A172 (cell line): ENCODE measurements at regions not wholly inside any gene's neighbourhood (a gene's known extent, or its start where the extent isn't known, plus 50 kb on each side); places are given as distances from the start of the nearest gene placed in this dataset.

Experiments used
- DNase-seq: peaks from one replicate; pipeline ENCODE4 v3.0.0-alpha.2; 2015; ENCODE audit warnings: low spot score

- no peak for DNase-seq
Observed at GRCh38 chr3:31379598-31379997, 153.1 kb upstream of the STT3B start.

- DNase-seq, result no peak
Observed at GRCh38 chr3:31382856-31383255, 149.9 kb upstream of the STT3B start.

GRCh38 chr3:31384117-31384516 lies 148.6 kb upstream of the STT3B start:
- DNase-seq, result no peak

DNA sequence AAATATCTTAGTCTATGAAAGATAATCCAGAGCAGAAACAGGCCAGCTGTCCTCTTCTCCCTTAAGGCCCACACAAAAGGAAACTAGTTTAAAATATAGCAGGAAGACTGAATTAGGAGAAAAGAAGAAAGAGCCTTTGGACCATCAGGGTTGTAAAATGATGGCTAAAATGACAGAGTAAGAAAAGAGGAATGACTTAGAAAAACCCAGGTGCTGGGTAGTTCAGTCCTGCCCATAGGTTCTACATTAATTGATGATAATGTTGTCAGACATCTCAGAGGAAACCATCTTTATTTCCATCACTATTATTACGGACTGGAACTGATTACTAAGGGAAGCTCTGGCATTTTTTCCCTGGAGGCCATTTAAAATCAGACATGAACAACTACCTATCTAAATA lies 142.8 kb upstream of the STT3B start:
- no peak for DNase-seq

GRCh38 chr3:31390466-31390865 lies 142.3 kb upstream of the STT3B start:
- DNase-seq, result no peak

- no peak for DNase-seq
Observed at GRCh38 chr3:31391150-31391549, 141.6 kb upstream of the STT3B start.

DNA sequence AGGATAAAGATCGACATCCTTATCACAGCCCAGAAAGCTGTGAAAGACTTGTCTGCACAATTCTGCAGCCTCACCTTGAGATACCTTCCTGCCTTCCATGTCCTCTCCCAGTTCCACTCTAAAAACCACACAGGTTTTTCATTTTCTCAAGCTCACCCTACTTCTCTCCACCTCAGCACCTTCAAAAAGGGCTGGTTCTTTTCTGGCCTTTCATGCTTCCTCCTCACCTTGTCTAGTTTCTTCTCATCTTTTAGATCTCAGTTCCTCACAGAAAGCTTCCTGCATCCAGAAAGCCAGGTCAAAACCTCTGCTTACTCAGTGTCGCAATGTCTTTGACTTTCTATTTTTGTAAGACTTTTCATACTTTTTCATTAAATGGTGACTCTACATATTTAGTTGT lies 140.2 kb upstream of the STT3B start:
- no peak for DNase-seq

DNA sequence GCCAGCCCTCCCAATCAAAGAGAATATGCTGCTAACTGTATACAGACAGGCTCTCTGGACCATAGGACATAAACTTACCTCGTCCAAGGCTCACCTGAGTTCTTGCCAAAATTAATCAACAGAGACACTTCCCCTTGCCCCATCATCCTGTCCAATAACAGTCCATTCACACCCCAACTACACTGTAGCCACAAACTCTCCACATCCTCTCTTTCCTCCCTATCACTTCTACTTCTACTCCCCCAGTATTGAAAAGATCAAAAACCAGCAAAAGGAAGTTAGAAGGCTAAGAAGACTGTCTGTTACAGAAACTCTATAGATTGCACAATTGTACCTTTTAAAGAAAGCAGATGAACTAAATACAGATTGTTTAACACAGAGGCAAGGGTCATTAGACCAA lies 133.5 kb upstream of the STT3B start:
- DNase-seq, result no peak

- no peak for DNase-seq
Observed at GRCh38 chr3:31402117-31402516, 130.6 kb upstream of the STT3B start.

GRCh38 chr3:31403197-31403596 lies 129.5 kb upstream of the STT3B start:
- no peak for DNase-seq

GRCh38 chr3:31404871-31405270 lies 127.9 kb upstream of the STT3B start:
- DNase-seq, result no peak

- DNase-seq, result no peak
Observed at GRCh38 chr3:31405515-31405914, 127.2 kb upstream of the STT3B start.

DNA sequence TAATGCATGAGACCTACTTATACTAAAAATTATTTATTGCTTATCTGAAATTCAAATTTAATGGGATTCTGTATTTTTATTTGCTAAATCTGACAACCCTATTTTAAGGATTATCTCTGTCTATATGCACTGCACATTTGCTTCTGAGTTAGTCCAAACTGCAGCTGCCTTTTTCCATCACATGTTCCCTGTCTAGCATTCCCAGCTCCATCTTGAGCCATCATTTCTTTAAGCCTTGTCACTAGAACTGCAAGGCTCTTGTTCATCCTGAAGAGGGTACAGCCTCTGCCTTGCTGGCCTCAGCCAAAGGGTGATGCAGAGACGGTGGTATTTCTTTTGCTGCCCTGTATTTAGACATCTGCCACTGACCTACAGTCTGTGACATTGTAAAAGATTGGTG lies 125.8 kb upstream of the STT3B start:
- DNase-seq, result no peak

GRCh38 chr3:31407665-31408064 lies 125.1 kb upstream of the STT3B start:
- DNase-seq, result no peak

- no peak for DNase-seq
Observed at GRCh38 chr3:31408720-31409119, 124.0 kb upstream of the STT3B start.

DNA sequence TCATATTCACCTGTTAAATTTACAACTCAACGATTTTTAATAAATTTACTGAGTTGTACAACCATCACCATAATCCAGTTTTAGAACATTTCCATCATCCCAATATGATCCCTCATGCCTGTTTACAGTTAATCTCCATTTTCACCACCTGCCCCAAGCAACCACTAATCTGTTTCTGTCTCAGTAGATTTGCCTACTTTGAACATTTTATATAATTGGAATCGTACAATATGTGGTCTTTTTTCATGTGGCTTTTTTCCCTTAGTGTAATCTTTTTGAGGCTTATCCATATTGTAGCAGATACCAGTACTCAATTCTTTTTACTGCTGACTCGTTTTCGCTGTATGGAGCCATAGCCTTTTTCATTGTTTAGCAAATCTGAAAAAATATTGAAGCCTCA lies 123.3 kb upstream of the STT3B start:
- no peak for DNase-seq

GRCh38 chr3:31409866-31410265 lies 122.9 kb upstream of the STT3B start:
- DNase-seq, result no peak

- DNase-seq, result no peak
Observed at GRCh38 chr3:31410411-31410810, 122.3 kb upstream of the STT3B start.

DNA sequence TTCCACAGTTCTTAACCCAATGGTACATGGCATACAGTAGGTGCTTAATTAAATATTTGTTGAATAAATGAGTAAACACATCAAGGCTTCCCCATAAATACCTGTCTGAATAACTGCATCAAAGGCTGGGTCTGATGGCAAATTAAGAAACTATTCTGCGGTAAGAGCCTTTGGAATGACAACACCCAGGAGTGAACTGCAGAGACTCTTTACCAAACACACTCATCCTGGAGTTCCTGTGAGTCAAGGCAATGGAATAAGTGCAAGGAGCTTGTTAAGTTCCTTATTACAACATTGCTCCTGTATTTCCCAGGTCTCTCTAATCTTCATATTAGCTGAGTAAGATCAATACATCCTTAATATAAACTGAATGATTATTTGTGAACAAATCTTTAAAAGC lies 119.9 kb upstream of the STT3B start:
- DNase-seq, result peak; percentile 6

DNA sequence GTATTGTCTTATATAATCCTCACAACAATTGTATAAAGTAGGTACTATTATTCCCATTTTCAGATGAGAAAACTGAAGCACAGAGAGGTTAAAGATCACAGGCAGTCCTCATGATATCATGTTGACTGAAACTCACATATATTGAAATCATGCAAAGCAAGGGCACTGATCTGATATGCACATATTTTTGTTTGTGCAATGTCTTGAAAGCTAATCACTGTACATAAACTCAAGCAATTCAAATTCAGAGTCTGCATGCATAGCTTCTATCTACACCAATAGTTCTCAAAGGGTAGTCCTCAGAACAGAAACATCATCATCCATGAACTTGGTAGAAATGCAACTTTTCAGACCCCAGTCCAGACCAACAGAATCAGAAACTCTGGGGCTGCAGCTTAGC lies 119.2 kb upstream of the STT3B start:
- no peak for DNase-seq

GRCh38 chr3:31416980-31417379 lies 115.7 kb upstream of the STT3B start:
- no peak for DNase-seq

GRCh38 chr3:31417486-31417885 lies 115.2 kb upstream of the STT3B start:
- DNase-seq, result no peak

DNA sequence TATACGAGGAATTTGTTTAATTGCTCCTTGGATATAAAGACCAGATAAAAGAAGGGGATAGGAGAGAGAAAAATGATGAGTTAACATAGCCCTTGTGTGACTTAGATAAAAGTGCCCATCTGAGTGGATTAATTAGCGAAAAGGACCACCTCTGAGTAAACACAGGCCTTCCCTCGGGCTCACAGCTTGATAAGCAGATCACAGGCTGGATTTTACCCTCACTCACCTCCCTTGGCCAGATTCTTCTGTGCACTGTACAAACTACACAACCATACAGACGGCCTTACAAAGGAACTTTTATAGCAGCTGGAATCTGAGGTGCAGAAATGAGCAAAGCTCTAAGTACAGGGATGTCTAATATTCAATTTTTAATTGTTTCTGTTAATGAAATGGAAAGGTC lies 112.4 kb upstream of the STT3B start:
- no peak for DNase-seq

GRCh38 chr3:31421314-31422048 lies 111.2 kb upstream of the STT3B start:
- DNase-seq, result no peak
